ENCODE measurements at regions not wholly inside any gene's neighbourhood (a gene's known extent, or its start where the extent isn't known, plus 50 kb on each side); places are given as distances from the start of the nearest gene placed in this dataset.

DNA sequence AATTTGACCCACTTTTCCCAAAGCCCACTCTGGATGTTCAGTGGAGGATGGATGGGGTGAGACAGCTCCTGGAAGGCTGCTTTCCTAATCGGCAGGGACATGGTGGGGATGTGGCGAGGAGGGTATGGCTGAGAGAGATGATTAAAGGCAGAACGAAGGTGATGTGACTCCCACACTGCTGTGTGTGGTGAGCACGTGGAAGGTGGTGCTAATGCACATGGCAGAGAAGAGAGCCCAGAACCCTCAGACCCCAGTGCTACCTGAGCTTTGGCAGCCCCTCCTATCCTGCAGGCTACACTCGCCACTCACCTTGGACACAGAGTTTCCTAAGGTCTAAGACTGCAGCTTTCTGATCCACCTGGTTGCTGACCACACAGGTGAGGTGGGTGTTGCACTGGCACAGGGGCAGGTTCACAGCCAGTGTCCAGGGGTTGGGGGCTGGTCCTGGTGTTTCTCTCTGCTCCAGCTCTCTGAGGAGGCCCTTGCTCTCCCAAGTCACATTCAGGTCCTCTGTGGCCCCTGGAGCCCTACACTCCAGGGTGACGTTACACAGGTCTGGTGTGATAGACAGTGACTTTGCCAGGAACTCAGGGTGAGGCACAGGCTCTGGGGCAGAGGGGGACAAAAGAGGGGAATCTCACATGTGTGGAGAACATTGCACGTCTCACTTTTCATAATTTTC lies 151.4 kb upstream of the ETV3 start:
- DNase-seq (ENCODE audit: low read depth), result no peak

- no peak for DNase-seq (ENCODE audit: low read depth)
These were observed 150.8 kb upstream of the ETV3 start for GRCh38 chr1:157288996-157289395.

- DNase-seq (ENCODE audit: low read depth), result no peak
These were observed 150.3 kb upstream of the ETV3 start for GRCh38 chr1:157288492-157288891.

GRCh38 chr1:157288006-157288405 lies 149.8 kb upstream of the ETV3 start:
- no peak for DNase-seq (ENCODE audit: low read depth)

DNA sequence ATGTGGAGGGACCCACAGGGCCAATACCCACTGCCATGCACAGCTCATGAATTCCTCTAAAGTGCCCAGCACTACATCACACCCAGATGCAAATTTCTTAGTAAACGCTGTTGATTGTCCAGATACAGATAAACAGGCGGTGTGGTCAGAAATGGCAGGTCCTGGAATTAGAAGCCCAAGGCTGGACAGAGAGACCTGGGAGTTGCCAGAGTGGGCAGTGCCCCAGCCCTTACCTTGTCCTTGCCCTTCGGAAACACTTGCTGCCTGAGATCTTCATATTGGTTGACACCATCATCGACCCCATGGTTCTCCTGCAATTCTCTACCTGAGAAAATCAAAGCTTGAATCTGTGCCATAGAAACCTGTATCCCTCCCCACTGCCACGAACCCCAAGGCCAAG lies 149.3 kb upstream of the ETV3 start:
- no peak for DNase-seq (ENCODE audit: low read depth)

GRCh38 chr1:157286646-157287420 lies 148.6 kb upstream of the ETV3 start:
- DNase-seq (ENCODE audit: low read depth), result no peak

DNA sequence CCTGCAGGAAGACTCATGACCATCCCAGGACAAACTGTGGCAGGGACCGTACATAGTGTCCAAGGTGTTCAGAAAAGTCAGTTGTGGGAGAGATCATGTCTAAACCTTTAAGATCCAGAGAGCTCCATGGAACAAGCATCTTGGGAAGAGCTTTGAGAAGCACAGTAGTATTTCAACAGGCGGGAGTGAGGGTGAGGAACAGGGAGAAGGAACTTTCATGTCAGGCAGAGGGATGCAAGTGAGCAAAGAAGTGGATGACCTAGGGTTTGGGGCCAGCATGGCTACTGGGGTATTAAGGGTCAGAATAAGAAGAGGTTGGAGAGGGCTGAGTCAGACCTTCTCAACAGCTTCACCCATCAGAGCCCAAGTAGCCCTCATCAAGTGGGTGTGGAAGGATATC lies 147.9 kb upstream of the ETV3 start:
- DNase-seq (ENCODE audit: low read depth), result no peak

DNA sequence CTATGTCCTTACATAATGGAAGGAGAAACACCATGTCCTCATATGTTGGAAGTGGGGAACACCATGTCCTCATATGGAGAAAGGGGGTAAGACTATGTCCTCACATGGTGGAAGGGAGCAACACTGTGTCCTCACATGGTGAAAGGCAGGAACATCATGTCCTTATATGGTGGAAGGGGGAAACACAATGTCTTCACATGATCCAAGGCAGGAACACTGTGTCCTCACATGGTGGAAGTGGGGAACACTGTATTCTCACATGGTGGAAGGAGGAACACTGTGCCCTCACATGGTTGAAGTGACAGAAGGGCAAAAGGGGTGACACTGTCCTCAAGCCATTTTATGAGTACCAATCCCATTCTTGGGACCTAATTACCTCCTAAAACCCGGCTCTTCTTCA lies 146.3 kb upstream of the ETV3 start:
- no peak for DNase-seq (ENCODE audit: low read depth)

- no peak for DNase-seq (ENCODE audit: low read depth)
These were observed 141.6 kb upstream of the ETV3 start for GRCh38 chr1:157279802-157280140.

GRCh38 chr1:157279138-157279801 lies 141.1 kb upstream of the ETV3 start:
- DNase-seq (ENCODE audit: low read depth), result no peak

DNA sequence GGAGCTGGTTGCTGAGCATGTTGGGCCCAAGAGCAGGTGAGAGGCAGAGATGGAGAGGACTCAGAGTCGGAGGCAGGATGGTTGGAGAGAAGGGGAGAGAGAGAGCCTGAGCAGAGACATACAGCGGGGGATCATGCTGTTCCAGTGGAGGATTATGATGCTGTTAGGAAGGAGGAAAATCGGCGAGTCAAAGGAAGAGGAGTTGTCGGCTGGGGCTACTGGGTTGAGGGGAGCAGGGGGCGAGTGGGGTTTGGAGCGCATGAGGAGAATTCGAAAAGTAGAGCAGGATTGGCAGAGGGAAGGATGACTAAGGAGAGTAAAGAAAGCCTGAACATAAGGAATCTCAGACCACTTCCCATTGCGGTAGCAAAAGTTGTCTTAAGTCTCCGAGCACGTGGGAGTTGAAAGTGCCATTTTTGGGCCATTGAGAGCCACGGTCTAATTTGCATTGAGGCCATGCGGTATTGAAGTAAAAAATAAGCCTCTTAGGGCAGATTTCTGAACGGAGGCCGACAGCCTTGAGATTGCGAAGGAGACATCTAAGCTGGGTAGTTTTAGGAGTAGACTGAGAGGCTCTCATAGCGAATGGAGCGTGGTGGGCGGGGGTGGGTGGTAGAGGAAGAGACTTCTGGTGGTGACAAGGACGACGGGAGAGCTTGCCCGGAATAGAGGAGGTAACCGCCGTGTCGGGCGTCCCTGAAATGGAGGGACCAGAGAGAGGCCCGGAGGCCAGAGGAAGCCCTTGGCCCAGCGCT lies 140.4 kb upstream of the ETV3 start:
- DNase-seq (ENCODE audit: low read depth), result no peak

DNA sequence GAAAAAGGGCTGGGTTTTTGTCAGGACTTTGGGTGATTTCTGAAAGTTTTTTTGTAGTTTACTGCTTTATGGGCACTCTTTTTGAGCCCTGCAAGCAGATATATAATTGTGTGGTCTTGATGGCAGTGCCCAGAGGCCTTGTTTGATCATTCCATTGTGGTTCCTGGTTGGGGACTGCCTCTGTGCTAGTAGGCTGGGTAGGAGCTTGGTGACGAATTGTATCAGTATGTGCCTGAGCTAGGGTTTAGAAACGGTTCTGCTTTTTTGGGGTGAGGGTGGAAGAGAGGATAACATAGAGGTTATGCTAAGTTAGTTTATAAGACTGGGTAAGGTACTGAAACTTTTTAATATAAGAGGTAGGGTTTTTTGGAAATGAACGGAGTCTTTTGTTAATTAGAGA lies 139.7 kb upstream of the ETV3 start:
- DNase-seq (ENCODE audit: low read depth), result no peak

DNA sequence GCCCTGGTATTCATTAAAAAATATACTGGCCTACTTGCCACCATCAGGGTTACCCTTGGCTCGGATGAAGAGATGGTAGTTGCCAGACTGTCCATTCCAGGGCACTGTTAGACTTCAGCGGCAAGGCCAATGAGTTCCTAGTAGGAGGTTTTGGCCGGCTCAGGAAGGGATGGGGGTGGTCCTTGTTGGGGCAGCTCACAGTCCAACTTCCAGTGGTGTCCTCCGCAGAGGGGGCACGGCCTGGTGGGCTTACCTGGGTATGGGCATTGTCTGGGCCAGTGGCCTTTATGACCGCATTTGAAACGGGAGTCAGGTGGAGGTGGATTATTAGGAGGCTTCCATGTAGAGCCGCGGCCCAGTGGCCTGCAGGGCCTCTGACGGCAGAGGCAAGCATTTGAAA lies 139.1 kb upstream of the ETV3 start:
- DNase-seq (ENCODE audit: low read depth), result no peak

DNA sequence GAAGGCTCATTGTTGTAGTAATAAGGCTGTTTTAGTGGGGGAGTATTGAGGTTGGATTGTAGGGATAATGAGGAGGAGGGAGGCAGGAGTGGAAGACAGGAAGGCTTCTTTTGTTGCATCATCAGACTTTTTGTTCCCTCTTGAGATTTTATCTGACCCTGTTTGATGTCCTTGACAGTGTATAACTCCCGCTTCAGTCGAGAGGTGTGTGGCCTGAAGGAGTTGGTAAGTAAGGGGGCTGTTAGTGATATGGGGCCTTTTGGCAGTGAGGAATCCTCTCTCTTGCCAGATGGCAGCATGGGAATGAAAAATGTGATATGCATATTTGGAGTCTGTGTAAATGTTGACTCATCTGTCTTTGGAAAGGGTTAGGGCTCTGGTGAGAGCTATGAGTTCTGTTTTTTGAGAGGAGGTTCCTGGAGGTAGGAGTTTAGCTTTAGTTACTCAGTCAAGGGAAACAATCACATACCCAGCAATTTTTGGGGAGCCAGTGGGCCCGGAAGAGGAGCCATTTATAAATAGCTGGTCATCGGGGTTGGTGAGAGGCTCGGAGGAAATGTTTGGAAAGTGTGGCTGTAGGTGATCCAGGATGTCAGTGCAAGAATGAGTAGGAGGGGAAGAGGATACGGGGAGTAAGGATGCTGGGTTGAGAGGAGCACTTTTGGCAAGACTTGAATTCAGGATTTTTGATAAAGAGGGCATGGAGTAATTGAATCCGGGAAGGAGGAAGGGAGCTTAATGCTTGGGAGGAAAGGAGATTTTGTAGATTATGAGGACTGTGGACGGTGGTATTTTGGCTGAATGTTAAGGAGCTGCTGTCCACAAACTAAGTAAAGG lies 136.7 kb upstream of the ETV3 start:
- peak; percentile 7 for DNase-seq (ENCODE audit: low read depth)

DNA sequence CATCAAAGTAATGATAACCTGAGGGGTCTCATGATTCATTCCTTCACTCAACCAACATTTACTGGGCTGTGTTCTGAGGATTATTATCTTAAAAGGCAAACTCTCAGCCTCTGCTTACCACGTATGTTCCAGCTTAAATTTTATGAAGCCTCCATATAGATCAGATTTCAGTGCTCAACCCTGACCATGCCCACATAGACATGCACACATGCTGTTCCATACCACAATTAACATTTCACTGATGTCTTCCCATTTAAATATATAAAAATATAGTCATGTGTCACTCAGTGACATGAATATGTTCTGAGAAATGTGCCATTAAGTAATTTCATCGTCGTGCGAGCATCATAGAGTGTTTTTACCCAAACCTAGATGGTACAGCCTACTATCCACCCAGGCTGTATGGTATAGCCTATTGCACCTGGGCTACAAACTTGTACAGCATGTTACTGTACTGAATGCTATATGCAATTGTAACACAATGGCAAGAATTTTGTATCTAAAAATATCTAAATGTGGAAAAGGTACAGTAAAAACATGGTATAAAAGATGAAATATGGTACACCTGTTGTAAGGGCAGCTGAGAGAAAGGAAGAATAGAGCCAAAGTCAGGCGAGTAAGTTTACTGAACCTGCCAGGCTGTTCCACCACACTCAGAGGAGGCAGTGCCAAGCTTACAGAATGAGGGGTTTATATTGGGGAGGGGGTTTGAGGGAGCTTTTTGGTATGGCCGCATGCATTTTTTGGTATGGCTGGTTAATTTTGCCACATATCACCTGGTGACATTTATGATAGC lies 134.7 kb upstream of the ETV3 start:
- no peak for DNase-seq (ENCODE audit: low read depth)

GRCh38 chr1:157272264-157272663 lies 134.1 kb upstream of the ETV3 start:
- no peak for DNase-seq (ENCODE audit: low read depth)

DNA sequence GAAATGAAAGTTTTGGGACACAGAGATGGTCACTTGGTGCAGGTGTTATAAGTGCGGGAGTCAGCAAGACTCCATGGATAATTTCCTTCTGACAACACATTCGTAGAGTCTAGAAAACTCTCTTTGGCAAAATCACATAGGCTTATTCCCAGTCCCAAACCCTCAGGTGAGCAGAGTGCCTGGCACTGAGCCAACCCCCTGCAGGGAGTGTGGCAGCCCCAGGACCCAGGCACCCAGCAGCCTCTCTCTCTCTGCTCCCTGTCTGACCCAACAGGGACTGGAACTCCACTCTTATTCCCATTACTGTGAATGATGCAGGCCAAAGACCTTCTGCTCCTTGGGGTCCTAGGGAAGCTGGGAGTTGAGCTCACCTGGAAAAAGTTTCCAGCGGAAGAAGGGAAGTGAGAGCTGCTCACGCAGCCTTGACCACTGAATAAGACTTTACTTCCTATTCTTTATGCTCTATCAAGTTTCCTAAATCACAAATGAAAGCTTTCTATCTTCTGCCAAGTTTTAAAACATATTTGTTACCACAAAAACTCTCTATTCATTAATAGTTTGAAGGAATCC lies 132.6 kb upstream of the ETV3 start:
- no peak for DNase-seq (ENCODE audit: low read depth)

DNA sequence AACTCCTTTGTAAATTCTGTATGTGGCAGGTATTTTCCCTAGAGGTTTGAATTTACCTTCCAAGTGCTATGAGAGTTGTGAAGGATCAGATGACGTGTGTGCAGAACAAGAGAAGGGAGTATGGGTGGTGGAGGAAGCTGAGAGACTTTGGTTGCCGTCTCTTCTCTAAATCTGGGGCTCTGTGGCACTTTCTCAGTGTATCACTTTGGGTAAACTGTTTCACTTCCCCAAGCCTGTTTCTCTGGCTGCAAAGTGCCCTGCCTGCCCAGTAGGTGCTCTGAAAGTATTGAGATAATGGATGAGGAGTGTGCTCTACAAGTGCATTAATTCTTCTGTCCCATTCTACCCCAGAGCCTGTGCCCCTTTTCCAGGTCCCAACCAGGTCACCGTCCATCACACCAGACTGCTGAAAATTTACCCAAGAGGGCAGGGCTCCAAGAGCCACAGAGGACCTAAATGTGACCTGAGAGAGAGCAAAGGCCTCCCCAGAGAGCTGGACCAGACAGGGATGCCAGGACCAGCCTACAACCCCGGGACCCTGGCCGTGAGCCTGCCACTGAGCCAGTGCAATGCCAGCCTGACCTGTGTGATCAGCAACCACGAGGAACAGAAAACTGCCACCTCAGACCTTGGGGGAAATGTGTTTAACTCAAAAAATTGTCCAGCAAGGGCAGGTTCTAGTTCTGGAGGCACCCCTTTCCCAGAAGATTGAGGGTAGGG lies 131.6 kb upstream of the ETV3 start:
- DNase-seq (ENCODE audit: low read depth), result no peak

- DNase-seq (ENCODE audit: low read depth), result no peak
These were observed 124.7 kb upstream of the ETV3 start for GRCh38 chr1:157262891-157263290.

- DNase-seq (ENCODE audit: low read depth), result no peak
These were observed 124.2 kb upstream of the ETV3 start for GRCh38 chr1:157262422-157262821.

Data from HS-27A (cell line).